Stimulated activated effector memory CD8-positive, alpha-beta T cell treated with anti-CD3 and anti-CD28 coated beads, Interleukin-12 subunit alpha, Interleukin-12 subunit beta, amount 100 ng/mL, for 72 hours (primary cell): ENCODE measurements at regions not wholly inside any gene's neighbourhood (a gene's known extent, or its start where the extent isn't known, plus 50 kb on each side); places are given as distances from the start of the nearest gene placed in this dataset.
A peak's percentile ranks its signal among the peaks of the same experiment; 100 is the strongest.

Source experiments
- ATAC-seq: fragments of 150-1000 bp; cut with Tn5 transposase; 2 replicates; pipeline ENCODE4 v1.10.0; 2021
- DNase-seq, 2 donors: peaks; one replicate each; pipeline ENCODE4 v3.0.0; 2021 to 2022; ENCODE audit warnings: low spot score in 2 of 2
- H3K27ac Mint-ChIP-seq: one replicate; pipeline ENCODE4 v1.8.0; 2022; ENCODE audit warnings: mild to moderate bottlenecking, mixed read lengths
- H3K36me3 Mint-ChIP-seq: one replicate; pipeline ENCODE4 v1.8.0; 2022; ENCODE audit warnings: mild to moderate bottlenecking, mixed read lengths
- H3K4me1 Mint-ChIP-seq: one replicate; pipeline ENCODE4 v1.8.0; 2022; ENCODE audit warnings: mixed read lengths
- H3K4me3 Mint-ChIP-seq: one replicate; pipeline ENCODE4 v1.8.0; 2022; ENCODE audit warnings: mild to moderate bottlenecking, mixed read lengths
- H3K9me3 Mint-ChIP-seq: one replicate; pipeline ENCODE4 v1.8.0; 2022; ENCODE audit warnings: mixed read lengths

GRCh38 chr11:115659061-115659963 lies 155.1 kb upstream of the CADM1 start:
- ATAC-seq (no peak), DNase-seq (no peak)
- H3K9me3 Mint-ChIP-seq: no peaks in the 10 kb centered on the region
- no peaks in the 10 kb centered on the region for H3K36me3 Mint-ChIP-seq
- H3K27ac Mint-ChIP-seq: no peak overlapping the region
- no peak overlapping the region for H3K4me3 Mint-ChIP-seq
- H3K4me1 Mint-ChIP-seq: no peaks in the 10 kb centered on the region

DNA sequence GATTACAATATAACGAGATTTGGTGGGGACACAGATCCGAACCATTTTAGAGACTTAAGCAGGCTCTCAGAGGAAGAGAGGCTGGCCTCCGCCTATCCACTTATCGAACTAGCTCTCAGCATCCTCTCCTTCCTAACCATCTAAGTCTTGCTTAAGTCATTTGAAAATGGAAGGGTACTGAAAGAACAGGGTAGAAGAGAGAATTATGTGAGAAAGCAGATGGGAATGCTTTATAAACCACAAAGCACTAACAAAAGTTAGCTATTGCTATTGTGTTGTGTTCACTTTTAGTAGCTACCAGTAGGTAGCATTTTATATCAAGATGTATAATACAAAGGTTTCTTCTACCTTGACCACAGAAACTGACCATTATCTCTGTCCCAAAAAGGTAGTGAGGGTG lies 153.4 kb upstream of the CADM1 start:
- ATAC-seq (no peak), DNase-seq (no peak)
- Mint-ChIP-seq H3K4me1 (no peaks in the 10 kb centered on the region), H3K9me3 (no peaks in the 10 kb centered on the region), H3K4me3 (no peak overlapping the region), H3K27ac (no peak overlapping the region), H3K36me3 (no peaks in the 10 kb centered on the region)

DNA sequence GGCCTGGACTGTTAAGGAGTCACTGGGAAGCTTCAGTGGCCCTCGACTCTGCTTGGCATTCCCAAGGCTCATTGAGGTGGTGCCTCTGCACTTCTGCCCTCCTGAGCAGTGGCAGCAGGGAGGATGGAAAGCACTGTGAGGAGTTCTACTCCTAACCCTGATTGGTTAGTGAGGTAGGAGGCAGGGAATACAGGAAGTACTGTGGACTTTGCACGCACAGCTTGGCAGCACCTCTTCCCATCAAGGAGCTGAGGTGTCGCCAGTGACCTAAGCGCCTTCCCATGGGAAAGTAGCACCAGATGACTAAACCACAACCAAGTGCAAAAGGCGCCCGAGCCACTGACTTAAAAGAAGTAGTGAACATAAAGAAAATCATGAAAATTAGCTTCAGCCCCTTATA lies 152.5 kb upstream of the CADM1 start:
- DNase-seq (no peak), ATAC-seq (peak; percentile 9)
- Mint-ChIP-seq H3K4me1 (no peaks in the 10 kb centered on the region), H3K27ac (no peak overlapping the region), H3K9me3 (no peaks in the 10 kb centered on the region), H3K4me3 (no peak overlapping the region), H3K36me3 (no peaks in the 10 kb centered on the region)

- Mint-ChIP-seq H3K4me3 (no peak overlapping the region), H3K27ac (no peak overlapping the region), H3K4me1 (no peaks in the 10 kb centered on the region), H3K9me3 (no peaks in the 10 kb centered on the region), H3K36me3 (no peaks in the 10 kb centered on the region)
- ATAC-seq: peak; percentile 22
- DNase-seq: no peak
Measured at GRCh38 chr11:115656041-115656440, 151.8 kb upstream of the CADM1 start.

GRCh38 chr11:115654792-115655191 lies 150.6 kb upstream of the CADM1 start:
- ATAC-seq (no peak), DNase-seq (no peak)
- H3K36me3 Mint-ChIP-seq: no peaks in the 10 kb centered on the region
- H3K9me3 Mint-ChIP-seq: no peaks in the 10 kb centered on the region
- no peak overlapping the region for H3K27ac Mint-ChIP-seq
- H3K4me1 Mint-ChIP-seq: no peaks in the 10 kb centered on the region
- no peak overlapping the region for H3K4me3 Mint-ChIP-seq

- DNase-seq: no peak
- no peak for ATAC-seq
- no peaks in the 10 kb centered on the region for H3K9me3 Mint-ChIP-seq
- no peaks in the 10 kb centered on the region for H3K4me1 Mint-ChIP-seq
- H3K4me3 Mint-ChIP-seq: no peak overlapping the region
- H3K36me3 Mint-ChIP-seq: no peaks in the 10 kb centered on the region
- no peak overlapping the region for H3K27ac Mint-ChIP-seq
Measured at GRCh38 chr11:115653926-115654325, 149.7 kb upstream of the CADM1 start.

- no peaks in the 10 kb centered on the region for H3K4me1 Mint-ChIP-seq
- no peak overlapping the region for H3K27ac Mint-ChIP-seq
- no peak for DNase-seq
- H3K36me3 Mint-ChIP-seq: no peaks in the 10 kb centered on the region
- no peak overlapping the region for H3K4me3 Mint-ChIP-seq
- H3K9me3 Mint-ChIP-seq: no peaks in the 10 kb centered on the region
- no peak for ATAC-seq
Measured at GRCh38 chr11:115653076-115653475, 148.9 kb upstream of the CADM1 start.

- no peaks in the 10 kb centered on the region for H3K9me3 Mint-ChIP-seq
- H3K4me3 Mint-ChIP-seq: no peak overlapping the region
- ATAC-seq: no peak
- no peak overlapping the region for H3K27ac Mint-ChIP-seq
- no peak for DNase-seq
- no peaks in the 10 kb centered on the region for H3K36me3 Mint-ChIP-seq
- no peaks in the 10 kb centered on the region for H3K4me1 Mint-ChIP-seq
Measured at GRCh38 chr11:115652496-115652895, 148.3 kb upstream of the CADM1 start.

GRCh38 chr11:115652094-115652493 lies 147.9 kb upstream of the CADM1 start:
- Mint-ChIP-seq H3K36me3 (no peaks in the 10 kb centered on the region), H3K4me1 (no peaks in the 10 kb centered on the region), H3K9me3 (no peaks in the 10 kb centered on the region), H3K27ac (no peak overlapping the region), H3K4me3 (no peak overlapping the region)
- ATAC-seq (no peak), DNase-seq (no peak)

DNA sequence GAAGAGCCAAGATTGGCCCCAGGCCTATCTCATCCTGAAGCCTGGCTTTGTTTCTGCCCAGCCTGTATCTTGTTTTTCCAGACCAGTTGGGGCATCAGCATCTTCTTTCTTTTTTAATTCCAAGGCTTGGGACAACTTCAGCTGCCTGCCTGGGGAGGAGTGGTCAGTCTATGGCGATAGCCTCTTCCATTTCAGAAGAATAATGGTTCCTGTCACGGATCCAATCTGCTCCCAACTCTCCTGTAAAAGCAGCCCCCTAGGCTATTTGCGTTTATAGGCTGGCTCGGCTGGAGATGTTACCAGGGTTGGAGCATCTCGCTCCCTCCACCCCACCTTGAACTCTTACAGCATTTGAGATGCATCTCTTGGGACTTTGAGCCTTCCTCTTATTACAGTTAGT lies 145.2 kb upstream of the CADM1 start:
- no peaks in the 10 kb centered on the region for H3K9me3 Mint-ChIP-seq
- DNase-seq (no peak), ATAC-seq (no peak)
- H3K36me3 Mint-ChIP-seq: no peaks in the 10 kb centered on the region
- H3K4me1 Mint-ChIP-seq: no peaks in the 10 kb centered on the region
- no peak overlapping the region for H3K27ac Mint-ChIP-seq
- no peak overlapping the region for H3K4me3 Mint-ChIP-seq

- ATAC-seq: no peak
- H3K4me3 Mint-ChIP-seq: no peak overlapping the region
- H3K27ac Mint-ChIP-seq: no peak overlapping the region
Measured at GRCh38 chr11:115645631-115646317, 141.6 kb upstream of the CADM1 start.

DNA sequence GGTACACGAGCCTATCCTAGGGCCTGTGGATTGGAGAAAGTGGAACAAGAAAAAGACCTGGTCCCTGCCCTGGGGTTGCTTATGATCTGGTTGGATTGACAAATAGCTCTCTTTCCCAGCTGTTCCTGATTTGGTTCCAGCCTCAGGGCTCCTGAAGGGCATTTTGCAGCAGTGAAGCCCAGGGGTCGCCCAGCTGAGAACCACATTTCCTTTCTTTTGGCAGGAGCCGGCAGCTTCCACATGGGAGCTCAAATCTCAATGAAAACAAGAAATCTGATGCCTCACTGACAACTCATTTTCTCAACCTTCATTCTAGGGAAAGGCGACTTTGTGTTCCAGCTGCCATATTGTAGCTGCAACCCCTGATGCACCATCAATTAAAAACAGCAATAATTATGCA lies 140.6 kb upstream of the CADM1 start:
- H3K4me1 Mint-ChIP-seq: no peaks in the 10 kb centered on the region
- no peak overlapping the region for H3K27ac Mint-ChIP-seq
- H3K9me3 Mint-ChIP-seq: no peaks in the 10 kb centered on the region
- H3K36me3 Mint-ChIP-seq: no peaks in the 10 kb centered on the region
- no peak overlapping the region for H3K4me3 Mint-ChIP-seq
- DNase-seq (no peak), ATAC-seq (no peak)

More at GRCh38 chr11:115645631-115646317, 141.6 kb upstream of the CADM1 start:
- DNase-seq: no peak
- Mint-ChIP-seq H3K36me3 (no peaks in the 10 kb centered on the region), H3K9me3 (no peaks in the 10 kb centered on the region), H3K4me1 (no peaks in the 10 kb centered on the region)

DNA sequence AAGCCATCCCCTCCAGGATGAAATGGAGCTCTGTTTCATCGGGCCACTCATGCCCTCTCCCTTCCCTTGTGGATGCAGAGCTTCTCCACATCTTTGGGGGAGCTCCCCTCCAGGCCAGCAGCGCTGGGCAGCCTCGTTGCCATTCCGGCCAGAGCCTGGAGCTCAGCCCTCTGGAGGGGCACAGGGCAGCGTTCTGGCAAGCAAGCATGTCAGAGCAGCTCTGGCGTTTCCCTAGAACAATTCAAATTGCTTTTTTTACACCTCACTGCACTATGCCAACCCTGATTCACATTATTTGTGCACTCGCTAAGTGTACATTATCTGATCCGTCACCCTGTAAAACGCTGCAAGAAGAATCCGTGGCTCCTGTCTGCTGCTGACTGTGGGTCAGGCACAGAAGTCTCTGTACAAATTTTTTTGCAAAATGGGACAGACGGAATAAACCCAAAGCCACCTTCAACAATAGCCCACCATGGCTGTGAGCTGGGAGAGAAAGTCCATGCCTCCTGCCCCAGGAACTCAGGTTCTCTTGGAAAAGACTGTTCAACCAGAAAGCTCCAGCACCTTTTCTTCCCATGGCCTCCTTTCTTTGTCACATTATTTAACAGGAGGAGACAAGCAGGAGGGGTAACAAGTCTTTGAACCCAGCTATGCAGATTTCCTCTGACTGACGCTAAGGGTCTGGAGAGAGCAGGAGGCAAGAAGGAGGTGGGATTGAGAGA lies 139.5 kb upstream of the CADM1 start:
- Mint-ChIP-seq H3K9me3 (no peaks in the 10 kb centered on the region), H3K36me3 (no peaks in the 10 kb centered on the region), H3K4me3 (no peak overlapping the region), H3K4me1 (no peaks in the 10 kb centered on the region), H3K27ac (no peak overlapping the region)
- ATAC-seq: no peak
- DNase-seq: no peak

DNA sequence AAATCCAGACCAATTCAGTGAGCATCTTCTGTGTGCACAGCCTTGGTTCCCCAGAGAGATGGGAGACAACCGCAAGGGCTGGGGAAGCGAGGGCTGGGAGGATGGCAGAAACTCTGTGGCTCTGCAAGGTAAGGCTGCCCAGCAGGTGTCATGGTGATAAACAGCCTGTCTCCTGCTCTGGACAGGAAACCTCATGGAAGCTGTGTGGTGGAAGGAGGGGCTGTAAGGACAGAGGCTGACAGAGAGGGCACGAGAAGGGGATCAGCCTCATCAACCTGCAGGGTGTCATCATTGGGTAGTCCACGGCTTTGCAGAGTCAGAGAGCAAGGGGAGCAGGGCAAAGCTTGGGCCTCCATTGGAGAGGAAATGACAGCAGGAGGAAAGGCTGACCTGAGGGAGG lies 138.4 kb upstream of the CADM1 start:
- Mint-ChIP-seq H3K9me3 (no peaks in the 10 kb centered on the region), H3K4me1 (no peaks in the 10 kb centered on the region), H3K27ac (no peak overlapping the region), H3K4me3 (no peak overlapping the region), H3K36me3 (no peaks in the 10 kb centered on the region)
- no peak for ATAC-seq
- DNase-seq: no peak

GRCh38 chr11:115637599-115638241 lies 133.5 kb upstream of the CADM1 start:
- Mint-ChIP-seq H3K4me1 (no peaks in the 10 kb centered on the region), H3K9me3 (no peaks in the 10 kb centered on the region), H3K4me3 (no peak overlapping the region), H3K27ac (no peak overlapping the region), H3K36me3 (no peaks in the 10 kb centered on the region)
- ATAC-seq (no peak), DNase-seq (no peak)
